Stimulated activated naive CD4-positive, alpha-beta T cell (primary cell): ENCODE measurements at regions not wholly inside any gene's neighbourhood (a gene's known extent, or its start where the extent isn't known, plus 50 kb on each side); places are given as distances from the start of the nearest gene placed in this dataset.

Experiments
- DNase-seq, 6 experiments: peaks; one replicate each; lab custom pipeline; 2025; lab: John Stamatoyannopoulos, UW

- DNase-seq, result no peak
Measured at GRCh38 chr21:27192281-27192949, 225.5 kb upstream of the ADAMTS5 start.

GRCh38 chr21:27190601-27191000 lies 223.7 kb upstream of the ADAMTS5 start:
- DNase-seq, result no peak

GRCh38 chr21:27189870-27190269 lies 223.0 kb upstream of the ADAMTS5 start:
- DNase-seq, result no peak

GRCh38 chr21:27173053-27173452 lies 206.2 kb upstream of the ADAMTS5 start:
- DNase-seq, result no peak

- no peak for DNase-seq
Measured at GRCh38 chr21:27171707-27172106, 204.8 kb upstream of the ADAMTS5 start.

- no peak for DNase-seq
Measured at GRCh38 chr21:27168084-27168483, 201.2 kb upstream of the ADAMTS5 start.

GRCh38 chr21:27164208-27165177 lies 197.6 kb upstream of the ADAMTS5 start:
- DNase-seq, result no peak

- DNase-seq, result no peak
Measured at GRCh38 chr21:27158967-27159366, 192.1 kb upstream of the ADAMTS5 start.

- no peak for DNase-seq
Measured at GRCh38 chr21:27157097-27157496, 190.2 kb upstream of the ADAMTS5 start.

GRCh38 chr21:27156666-27157065 lies 189.8 kb upstream of the ADAMTS5 start:
- no peak for DNase-seq

- DNase-seq, result no peak
Measured at GRCh38 chr21:27155130-27155500, 188.2 kb upstream of the ADAMTS5 start.

- DNase-seq, result no peak
Measured at GRCh38 chr21:27154451-27155129, 187.7 kb upstream of the ADAMTS5 start.

- DNase-seq, result no peak
Measured at GRCh38 chr21:27152996-27153395, 186.1 kb upstream of the ADAMTS5 start.

GRCh38 chr21:27149034-27149433 lies 182.1 kb upstream of the ADAMTS5 start:
- no peak for DNase-seq

GRCh38 chr21:27146268-27146667 lies 179.4 kb upstream of the ADAMTS5 start:
- no peak for DNase-seq

- DNase-seq, result no peak
Measured at GRCh38 chr21:27145134-27145798, 178.4 kb upstream of the ADAMTS5 start.

- DNase-seq, result no peak
Measured at GRCh38 chr21:27143476-27143875, 176.6 kb upstream of the ADAMTS5 start.

GRCh38 chr21:27139526-27139925 lies 172.6 kb upstream of the ADAMTS5 start:
- no peak for DNase-seq

- no peak for DNase-seq
Measured at GRCh38 chr21:27134516-27134915, 167.6 kb upstream of the ADAMTS5 start.

GRCh38 chr21:27132266-27132665 lies 165.4 kb upstream of the ADAMTS5 start:
- DNase-seq, result no peak

- no peak for DNase-seq
Measured at GRCh38 chr21:27130154-27130553, 163.3 kb upstream of the ADAMTS5 start.

- DNase-seq, result no peak
Measured at GRCh38 chr21:27129694-27130093, 162.8 kb upstream of the ADAMTS5 start.
